ENCODE measurements at regions not wholly inside any gene's neighbourhood (a gene's known extent, or its start where the extent isn't known, plus 50 kb on each side); places are given as distances from the start of the nearest gene placed in this dataset.

- TF ChIP-seq ELF1 (tag; IDR thresholded peaks at IDR 0.05) = no peak
- no peak for TF ChIP-seq NR3C1 (CRISPR knock-in tag; IDR thresholded peaks at IDR 0.05)
- TF ChIP-seq CTCF (IDR thresholded peaks at IDR 0.05 in 2 of 3, conservative IDR thresholded peaks at IDR 0.05 in 1 of 3; ENCODE audit: insufficient read depth in 2 of 3, low read depth in 1 of 3, low read length in 3 of 3) = no peak
These were observed 192.6 kb upstream of the FOXN3 start for GRCh38 chr14:89609500-89610100.
